ENCODE measurements at regions not wholly inside any gene's neighbourhood (a gene's known extent, or its start where the extent isn't known, plus 50 kb on each side); places are given as distances from the start of the nearest gene placed in this dataset.

DNA sequence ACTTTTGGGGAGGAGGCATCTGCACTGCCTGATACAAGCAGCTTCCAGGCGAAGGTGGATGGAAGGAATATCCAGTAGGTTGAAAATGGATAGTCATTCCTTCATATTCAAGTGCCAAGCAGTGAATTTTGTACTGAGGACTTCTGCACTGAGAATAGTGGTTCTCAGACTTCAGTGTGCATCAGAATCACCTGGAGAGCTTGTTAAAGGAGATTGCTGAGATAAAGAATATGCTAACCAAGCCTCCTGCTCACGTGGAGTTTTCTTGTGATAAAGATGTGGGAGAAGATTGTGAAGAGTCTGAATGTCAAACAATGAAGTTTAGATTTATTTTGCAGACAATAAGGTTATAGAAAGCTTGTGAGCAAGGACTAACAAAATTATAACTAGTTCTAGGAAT is 97.8 kb downstream of the HFE start:
- no peak for TF ChIP-seq POLR2AphosphoS5 (IDR thresholded peaks at IDR 0.05; ENCODE audit: low read depth)
- no peak for TF ChIP-seq ZNF331 (CRISPR knock-in tag; IDR thresholded peaks at IDR 0.05; ENCODE audit: low read depth)
- no peak for TF ChIP-seq ETS1 (IDR thresholded peaks at IDR 0.05)
- no peak for TF ChIP-seq CREB1 (CRISPR knock-in tag; IDR thresholded peaks at IDR 0.05; ENCODE audit: low read depth)
- no peak for TF ChIP-seq NANOG (IDR thresholded peaks at IDR 0.05; ENCODE audit: borderline replicate concordance)
- no peak for TF ChIP-seq EZH2 (IDR thresholded peaks at IDR 0.05; ENCODE audit: low read depth, unreplicated experiment)
- no peak for TF ChIP-seq JUNB (IDR thresholded peaks at IDR 0.05; ENCODE audit: unreplicated experiment)
- no peak for TF ChIP-seq CTCF (conservative IDR thresholded peaks at IDR 0.05; ENCODE audit: low read depth in 2 of 2)
- no peak for TF ChIP-seq REST (IDR thresholded peaks at IDR 0.05; ENCODE audit: unreplicated experiment)
- TF ChIP-seq ZNF114 (CRISPR knock-in tag; IDR thresholded peaks at IDR 0.05) = no peak
- TF ChIP-seq STAT1 (IDR thresholded peaks at IDR 0.05; ENCODE audit: unreplicated experiment) = no peak
- no peak for TF ChIP-seq EZH2phosphoT487 (IDR thresholded peaks at IDR 0.05; ENCODE audit: unreplicated experiment)
- TF ChIP-seq ZNF462 (CRISPR knock-in tag; IDR thresholded peaks at IDR 0.05) = no peak
- Histone ChIP-seq H3K4me3 (peak overlapping the region; percentile 70), H2AFZ (no peak overlapping the region), H3K4me1 (ENCODE audit: insufficient read depth) (peaks cover 24% of the 10 kb centered on the region), H3K9me2 (ENCODE audit: insufficient read depth) (no peaks in the 10 kb centered on the region), H3F3A (replicated peaks; ENCODE audit: low read depth) (peaks cover 10% of the 10 kb centered on the region), H3K27me3 (ENCODE audit: insufficient read depth) (no peaks in the 10 kb centered on the region), H3K36me3 (ENCODE audit: insufficient read depth) (no peaks in the 10 kb centered on the region), H4K20me1 (replicated peaks; ENCODE audit: insufficient read depth) (no peaks in the 10 kb centered on the region), H3K27ac (ENCODE audit: low read depth) (peak overlapping the region; percentile 85), H3K4me2 (peak overlapping the region; percentile 90), H3K79me2 (replicated peaks; ENCODE audit: insufficient read depth) (no peaks in the 10 kb centered on the region)
- DNase-seq (ENCODE audit: low spot score) (no peak), ATAC-seq (no peak)
- Mint-ChIP-seq H3K4me3 (peak overlapping the region; percentile 90), H3K4me1 (peaks cover 47% of the 10 kb centered on the region), H3K27me3 (ENCODE audit: insufficient read depth, low read depth, poor library complexity) (peaks cover 28% of the 10 kb centered on the region), H3K27ac (peak overlapping the region; percentile 100), H3K9me3 (peaks cover 6% of the 10 kb centered on the region; the same call in 2 of the 3 replicates), H3K36me3 (ENCODE audit: low read depth) (no peaks in the 10 kb centered on the region)
